ES-I3 (cell line): ENCODE measurements at regions not wholly inside any gene's neighbourhood (a gene's known extent, or its start where the extent isn't known, plus 50 kb on each side); places are given as distances from the start of the nearest gene placed in this dataset.
"Not testable (repeated sequence)": the region's sequence is repeated elsewhere in the genome, so short reads cannot be mapped to it uniquely, and the experiment has no call there.

Source experiments
- H3K36me3 ChIP-seq: 2 replicates; pipeline ENCODE4 v1.6.1; 2013; ENCODE audit warnings: mild to moderate bottlenecking, low read length, control low read depth, moderate library complexity; ENCODE audit not compliant: insufficient read depth
- H3K4me1 ChIP-seq: 2 replicates; pipeline ENCODE4 v1.6.1; 2013; ENCODE audit warnings: mild to moderate bottlenecking, control low read depth, low read length; ENCODE audit not compliant: insufficient read depth
- H3K9ac ChIP-seq: 2 replicates; pipeline ENCODE4 v1.6.1; 2013; ENCODE audit warnings: low read depth, mild to moderate bottlenecking, low read length, moderate library complexity
- H3K9me3 ChIP-seq: 2 replicates; pipeline ENCODE4 v1.6.1; 2013; ENCODE audit warnings: mild to moderate bottlenecking, low read length, moderate library complexity; ENCODE audit not compliant: control insufficient read depth, insufficient read depth

GRCh38 chr17:73831699-73832098 is 187.5 kb upstream of the SDK2 start:
- Histone ChIP-seq H3K9me3 (no peaks in the 10 kb centered on the region; the same call in 1 of the 2 replicates), H3K4me1 (peaks cover 32% of the 10 kb centered on the region), H3K9ac (no peak overlapping the region), H3K36me3 (no peaks in the 10 kb centered on the region)

GRCh38 chr17:73833775-73834488 is 189.7 kb upstream of the SDK2 start:
- peaks cover 12% of the 10 kb centered on the region for H3K4me1 ChIP-seq
- no peaks in the 10 kb centered on the region for H3K36me3 ChIP-seq
- no peak overlapping the region for H3K9ac ChIP-seq
- peaks cover 9% of the 10 kb centered on the region; the same call in 1 of the 2 replicates for H3K9me3 ChIP-seq

- H3K9ac ChIP-seq, result no peak overlapping the region
- no peaks in the 10 kb centered on the region for H3K36me3 ChIP-seq
- peaks cover 7% of the 10 kb centered on the region; the same call in 1 of the 2 replicates for H3K4me1 ChIP-seq
- peaks cover 9% of the 10 kb centered on the region; the same call in 1 of the 2 replicates for H3K9me3 ChIP-seq
Observed at GRCh38 chr17:73834684-73835343, 190.6 kb upstream of the SDK2 start.

GRCh38 chr17:73835605-73836004 is 191.4 kb upstream of the SDK2 start:
- peaks cover 7% of the 10 kb centered on the region; the same call in 1 of the 2 replicates for H3K4me1 ChIP-seq
- H3K9ac ChIP-seq, result no peak overlapping the region
- H3K9me3 ChIP-seq, result peaks cover 9% of the 10 kb centered on the region; the same call in 1 of the 2 replicates
- no peaks in the 10 kb centered on the region for H3K36me3 ChIP-seq

GRCh38 chr17:73838815-73839214 is 194.6 kb upstream of the SDK2 start:
- H3K36me3 ChIP-seq, result no peaks in the 10 kb centered on the region
- peaks cover 9% of the 10 kb centered on the region; the same call in 1 of the 2 replicates for H3K9me3 ChIP-seq
- no peak overlapping the region for H3K9ac ChIP-seq
- peaks cover 4% of the 10 kb centered on the region; the same call in 1 of the 2 replicates for H3K4me1 ChIP-seq

GRCh38 chr17:73840829-73841228 is 196.6 kb upstream of the SDK2 start:
- H3K4me1 ChIP-seq, result no peaks in the 10 kb centered on the region
- H3K9ac ChIP-seq, result no peak overlapping the region
- H3K9me3 ChIP-seq, result peaks cover 9% of the 10 kb centered on the region; the same call in 1 of the 2 replicates
- no peaks in the 10 kb centered on the region for H3K36me3 ChIP-seq

- Histone ChIP-seq H3K9ac (no peak overlapping the region), H3K4me1 (no peaks in the 10 kb centered on the region), H3K9me3 (0 out of 2 replicates have a peak, but pooled peaks cover 9% of the 10 kb centered on the region), H3K36me3 (no peaks in the 10 kb centered on the region)
Observed at GRCh38 chr17:73841431-73842060, 197.3 kb upstream of the SDK2 start.

- no peaks in the 10 kb centered on the region for H3K9me3 ChIP-seq
- H3K36me3 ChIP-seq, result no peaks in the 10 kb centered on the region
- no peaks in the 10 kb centered on the region for H3K4me1 ChIP-seq
- H3K9ac ChIP-seq, result no peak overlapping the region
Observed at GRCh38 chr17:73847952-73848351, 203.7 kb upstream of the SDK2 start.

GRCh38 chr17:73850426-73850825 is 206.2 kb upstream of the SDK2 start:
- Histone ChIP-seq H3K9me3 (no peaks in the 10 kb centered on the region), H3K4me1 (no peaks in the 10 kb centered on the region), H3K9ac (no peak overlapping the region), H3K36me3 (no peaks in the 10 kb centered on the region)

GRCh38 chr17:73851091-73851490 is 206.8 kb upstream of the SDK2 start:
- H3K9me3 ChIP-seq, result no peaks in the 10 kb centered on the region
- H3K9ac ChIP-seq, result no peak overlapping the region
- no peaks in the 10 kb centered on the region for H3K36me3 ChIP-seq
- no peaks in the 10 kb centered on the region for H3K4me1 ChIP-seq

GRCh38 chr17:73851921-73852320 is 207.7 kb upstream of the SDK2 start:
- Histone ChIP-seq H3K36me3 (no peaks in the 10 kb centered on the region), H3K4me1 (no peaks in the 10 kb centered on the region), H3K9me3 (no peaks in the 10 kb centered on the region), H3K9ac (no peak overlapping the region)

- H3K36me3 ChIP-seq, result no peaks in the 10 kb centered on the region
- H3K9ac ChIP-seq, result no peak overlapping the region
- no peaks in the 10 kb centered on the region for H3K4me1 ChIP-seq
- no peaks in the 10 kb centered on the region for H3K9me3 ChIP-seq
Observed at GRCh38 chr17:73855720-73856333, 211.6 kb upstream of the SDK2 start.

- Histone ChIP-seq H3K9me3 (no peaks in the 10 kb centered on the region), H3K4me1 (peaks cover 5% of the 10 kb centered on the region; the same call in 1 of the 2 replicates), H3K36me3 (no peaks in the 10 kb centered on the region), H3K9ac (no peak overlapping the region)
Observed at GRCh38 chr17:73856556-73856955, 212.3 kb upstream of the SDK2 start.

GRCh38 chr17:73859439-73860008 is 215.3 kb upstream of the SDK2 start:
- not testable (repeated sequence) for H3K9ac ChIP-seq, H3K9me3 ChIP-seq, H3K4me1 ChIP-seq, H3K36me3 ChIP-seq
